Vagina (tissue), 2 donors: ENCODE measurements at regions not wholly inside any gene's neighbourhood (a gene's known extent, or its start where the extent isn't known, plus 50 kb on each side); places are given as distances from the start of the nearest gene placed in this dataset.

Source experiments
- CTCF ChIP-seq, 3 experiments: fragments of 450-650 bp in 2 of 3; fragments of 200-600 bp in 1 of 3; sonication (generic) in 1 of 3; IDR thresholded peaks; one replicate each; pipeline ENCODE4 v1.5.1; 2017 to 2019; ENCODE audit warnings: antibody characterized with exemption in 3 of 3, mild to moderate bottlenecking in 2 of 3, moderate library complexity in 2 of 3
- POLR2A ChIP-seq, 2 donors: fragments of 450-650 bp; IDR thresholded peaks; one replicate each; pipeline ENCODE4 v1.6.1; 2017; ENCODE audit warnings: antibody characterized with exemption in 2 of 2, mild to moderate bottlenecking in 2 of 2, moderate library complexity in 2 of 2

- TF ChIP-seq CTCF (IDR thresholded peaks at IDR 0.05), result no peak
- TF ChIP-seq POLR2A (IDR thresholded peaks at IDR 0.05), result no peak
Observed at GRCh38 chr12:13431041-13431440, 234.5 kb downstream of the EMP1 start.
